ENCODE measurements at regions not wholly inside any gene's neighbourhood (a gene's known extent, or its start where the extent isn't known, plus 50 kb on each side); places are given as distances from the start of the nearest gene placed in this dataset.

DNA sequence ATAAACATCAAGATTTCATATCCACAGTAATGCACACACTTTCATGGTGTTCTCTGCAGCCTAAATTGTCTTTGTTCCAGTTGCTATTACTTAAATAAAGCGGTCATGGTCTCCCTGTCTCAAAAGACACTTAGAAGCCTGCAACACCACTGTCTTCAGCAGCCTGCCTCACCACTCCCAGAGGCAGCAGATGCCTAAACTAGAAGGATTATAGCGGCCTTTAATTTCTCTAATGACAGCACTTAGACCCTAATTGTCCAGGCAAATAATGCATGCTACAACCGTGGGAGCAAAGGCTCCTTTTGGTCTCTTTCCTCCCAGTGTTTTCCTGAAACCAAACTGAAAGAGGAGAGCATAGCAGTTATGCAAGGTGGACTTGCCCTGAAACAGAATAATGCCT lies 248.8 kb upstream of the SLC39A10 start:
- Histone ChIP-seq H3K36me3 (ENCODE audit: insufficient read depth, low read length) (no peaks in the 10 kb centered on the region), H3K27me3 (ENCODE audit: insufficient read depth, low read length) (no peaks in the 10 kb centered on the region), H2AFZ (ENCODE audit: low read depth, low read length) (no peak overlapping the region), H4K20me1 (ENCODE audit: insufficient read depth, low read length) (no peaks in the 10 kb centered on the region), H3K4me1 (ENCODE audit: insufficient read depth, low read length) (peaks cover 2% of the 10 kb centered on the region), H3K27ac (ENCODE audit: low read depth, low read length) (no peak overlapping the region), H3K9me3 (ENCODE audit: insufficient read depth, low read depth, low read length) (no peaks in the 10 kb centered on the region), H3K9ac (ENCODE audit: low read length) (no peak overlapping the region), H3K79me2 (ENCODE audit: insufficient read depth, low read length) (no peaks in the 10 kb centered on the region), H3K4me2 (ENCODE audit: low read length) (no peak overlapping the region), H3K4me3 (ENCODE audit: insufficient read depth, low read depth, low read length) (no peak overlapping the region)
- DNase-seq (ENCODE audit: low read depth): no peak
- Mint-ChIP-seq H3K4me3 (ENCODE audit: unreplicated experiment) (no peak overlapping the region), H3K27ac (ENCODE audit: unreplicated experiment) (peak overlapping the region; percentile 47), H3K27me3 (ENCODE audit: low read depth, unreplicated experiment) (no peaks in the 10 kb centered on the region), H3K9me3 (ENCODE audit: unreplicated experiment) (no peaks in the 10 kb centered on the region), H3K36me3 (ENCODE audit: low read depth, unreplicated experiment) (no peaks in the 10 kb centered on the region), H3K4me1 (ENCODE audit: low read depth, unreplicated experiment) (peaks cover 9% of the 10 kb centered on the region)
- TF ChIP-seq, protein P1, sequence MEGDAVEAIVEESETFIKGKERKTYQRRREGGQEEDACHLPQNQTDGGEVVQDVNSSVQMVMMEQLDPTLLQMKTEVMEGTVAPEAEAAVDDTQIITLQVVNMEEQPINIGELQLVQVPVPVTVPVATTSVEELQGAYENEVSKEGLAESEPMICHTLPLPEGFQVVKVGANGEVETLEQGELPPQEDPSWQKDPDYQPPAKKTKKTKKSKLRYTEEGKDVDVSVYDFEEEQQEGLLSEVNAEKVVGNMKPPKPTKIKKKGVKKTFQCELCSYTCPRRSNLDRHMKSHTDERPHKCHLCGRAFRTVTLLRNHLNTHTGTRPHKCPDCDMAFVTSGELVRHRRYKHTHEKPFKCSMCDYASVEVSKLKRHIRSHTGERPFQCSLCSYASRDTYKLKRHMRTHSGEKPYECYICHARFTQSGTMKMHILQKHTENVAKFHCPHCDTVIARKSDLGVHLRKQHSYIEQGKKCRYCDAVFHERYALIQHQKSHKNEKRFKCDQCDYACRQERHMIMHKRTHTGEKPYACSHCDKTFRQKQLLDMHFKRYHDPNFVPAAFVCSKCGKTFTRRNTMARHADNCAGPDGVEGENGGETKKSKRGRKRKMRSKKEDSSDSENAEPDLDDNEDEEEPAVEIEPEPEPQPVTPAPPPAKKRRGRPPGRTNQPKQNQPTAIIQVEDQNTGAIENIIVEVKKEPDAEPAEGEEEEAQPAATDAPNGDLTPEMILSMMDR (IDR thresholded peaks at IDR 0.05; ENCODE audit: insufficient read depth, low read depth, low read length): no peak
- TF ChIP-seq EZH2 (IDR thresholded peaks at IDR 0.05; ENCODE audit: insufficient read depth, low read length): no peak
- no peak for FAIRE-seq

DNA sequence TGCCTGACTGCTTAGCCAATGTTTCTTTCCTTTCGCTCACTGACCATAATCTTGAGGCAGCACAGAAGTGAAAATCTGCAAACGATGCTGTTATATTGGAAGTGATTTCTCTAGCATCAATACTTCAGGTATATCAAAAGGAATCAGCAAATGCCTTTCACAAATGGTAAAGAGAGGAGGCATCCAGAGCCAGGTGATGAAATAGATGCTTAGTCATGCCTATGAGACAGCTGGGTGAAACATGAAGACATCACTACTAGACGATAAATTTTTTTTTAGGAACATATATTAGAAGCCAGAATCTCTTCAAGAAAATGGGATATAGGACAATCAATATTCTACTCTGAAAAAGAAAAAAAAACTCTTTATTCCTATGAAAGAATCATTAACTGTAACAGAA lies 249.2 kb upstream of the SLC39A10 start:
- FAIRE-seq (no peak), DNase-seq (ENCODE audit: low read depth) (peak; percentile 26)
- Mint-ChIP-seq H3K27ac (ENCODE audit: unreplicated experiment) (no peak overlapping the region), H3K27me3 (ENCODE audit: low read depth, unreplicated experiment) (no peaks in the 10 kb centered on the region), H3K4me1 (ENCODE audit: low read depth, unreplicated experiment) (peaks cover 9% of the 10 kb centered on the region), H3K36me3 (ENCODE audit: low read depth, unreplicated experiment) (no peaks in the 10 kb centered on the region), H3K9me3 (ENCODE audit: unreplicated experiment) (no peaks in the 10 kb centered on the region), H3K4me3 (ENCODE audit: unreplicated experiment) (no peak overlapping the region)
- Histone ChIP-seq H3K36me3 (ENCODE audit: insufficient read depth, low read length) (no peaks in the 10 kb centered on the region), H3K9me3 (ENCODE audit: insufficient read depth, low read depth, low read length) (no peaks in the 10 kb centered on the region), H3K4me2 (ENCODE audit: low read length) (no peak overlapping the region), H3K27ac (ENCODE audit: low read depth, low read length) (no peak overlapping the region), H3K27me3 (ENCODE audit: insufficient read depth, low read length) (no peaks in the 10 kb centered on the region), H3K4me1 (ENCODE audit: insufficient read depth, low read length) (peaks cover 2% of the 10 kb centered on the region), H3K4me3 (ENCODE audit: insufficient read depth, low read depth, low read length) (no peak overlapping the region), H3K79me2 (ENCODE audit: insufficient read depth, low read length) (no peaks in the 10 kb centered on the region), H3K9ac (ENCODE audit: low read length) (no peak overlapping the region), H4K20me1 (ENCODE audit: insufficient read depth, low read length) (no peaks in the 10 kb centered on the region), H2AFZ (ENCODE audit: low read depth, low read length) (no peak overlapping the region)
- TF ChIP-seq EZH2 (IDR thresholded peaks at IDR 0.05; ENCODE audit: insufficient read depth, low read length): no peak
- TF ChIP-seq, protein P1 (IDR thresholded peaks at IDR 0.05; ENCODE audit: insufficient read depth, low read depth, low read length): no peak

DNA sequence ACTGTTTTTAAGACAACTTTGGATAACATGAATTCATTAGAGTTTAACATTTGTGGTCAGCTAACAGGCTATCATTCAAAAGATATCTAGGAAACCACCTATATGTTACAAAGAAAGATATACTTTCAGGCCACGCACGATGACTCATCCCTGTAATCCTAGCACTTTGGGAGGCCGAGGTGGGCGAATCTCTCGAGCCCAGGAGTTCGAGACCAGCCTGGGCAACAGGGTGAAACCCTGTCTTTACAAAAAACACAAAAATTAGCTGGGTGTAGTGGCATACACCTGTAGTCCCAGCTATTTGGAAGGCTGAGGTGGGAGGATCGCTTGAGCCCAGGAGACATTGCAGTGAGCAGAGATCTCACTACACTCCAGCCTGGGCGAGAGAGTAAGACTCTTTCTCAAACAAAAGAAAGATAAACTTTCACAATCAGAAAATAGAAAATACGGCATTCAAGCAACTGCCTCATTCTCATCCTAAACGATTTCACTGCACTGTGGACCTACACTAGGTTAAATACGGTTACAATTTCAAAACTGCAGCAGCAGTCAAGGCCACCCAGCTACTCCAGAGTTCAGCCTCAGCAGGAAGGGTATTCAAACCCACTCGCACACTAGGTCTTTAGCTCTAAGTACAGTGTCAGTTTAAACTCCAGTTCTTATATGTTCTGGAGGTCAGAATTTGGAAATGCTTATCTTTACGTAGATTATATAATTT lies 250.0 kb upstream of the SLC39A10 start:
- TF ChIP-seq, protein P1 (IDR thresholded peaks at IDR 0.05; ENCODE audit: insufficient read depth, low read depth, low read length): no peak
- TF ChIP-seq EZH2 (IDR thresholded peaks at IDR 0.05; ENCODE audit: insufficient read depth, low read length): no peak
- no peak overlapping the region for H3K4me3 ChIP-seq (ENCODE audit: insufficient read depth, low read depth, low read length)
- Mint-ChIP-seq H3K27ac (ENCODE audit: unreplicated experiment) (no peak overlapping the region), H3K36me3 (ENCODE audit: low read depth, unreplicated experiment) (no peaks in the 10 kb centered on the region), H3K27me3 (ENCODE audit: low read depth, unreplicated experiment) (no peaks in the 10 kb centered on the region), H3K4me1 (ENCODE audit: low read depth, unreplicated experiment) (peaks cover 9% of the 10 kb centered on the region), H3K9me3 (ENCODE audit: unreplicated experiment) (no peaks in the 10 kb centered on the region), H3K4me3 (ENCODE audit: unreplicated experiment) (no peak overlapping the region)
- H3K9ac ChIP-seq (ENCODE audit: low read length): no peak overlapping the region
- H3K36me3 ChIP-seq (ENCODE audit: insufficient read depth, low read length): no peaks in the 10 kb centered on the region
- no peaks in the 10 kb centered on the region for H3K79me2 ChIP-seq (ENCODE audit: insufficient read depth, low read length)
- no peak for FAIRE-seq
- no peak overlapping the region for H2AFZ ChIP-seq (ENCODE audit: low read depth, low read length)
- H3K27ac ChIP-seq (ENCODE audit: low read depth, low read length): no peak overlapping the region
- DNase-seq (ENCODE audit: low read depth): peak; percentile 39
- H3K4me2 ChIP-seq (ENCODE audit: low read length): no peak overlapping the region
- H3K27me3 ChIP-seq (ENCODE audit: insufficient read depth, low read length): no peaks in the 10 kb centered on the region
- no peaks in the 10 kb centered on the region for H4K20me1 ChIP-seq (ENCODE audit: insufficient read depth, low read length)
- no peaks in the 10 kb centered on the region for H3K9me3 ChIP-seq (ENCODE audit: insufficient read depth, low read depth, low read length)
- H3K4me1 ChIP-seq (ENCODE audit: insufficient read depth, low read length): peaks cover 2% of the 10 kb centered on the region
